GM10266 (cell line): ENCODE measurements at regions not wholly inside any gene's neighbourhood (a gene's known extent, or its start where the extent isn't known, plus 50 kb on each side); places are given as distances from the start of the nearest gene placed in this dataset.

Experiments used
- DNase-seq: peaks from one replicate; pipeline ENCODE4 v3.0.0; 2012; ENCODE audit errors: extremely low spot score
- TF ChIP-seq, protein P1 (sequence below): IDR thresholded peaks from 2 replicates; pipeline ENCODE4 v1.5.1; 2012; ENCODE audit warnings: mild to moderate bottlenecking, low read depth; ENCODE audit not compliant: control insufficient read depth, insufficient read depth; ENCODE audit errors: missing control alignments

GRCh38 chr9:35540315-35540714, 50.4 kb downstream of the RUSC2 start:
- TF ChIP-seq, protein P1, sequence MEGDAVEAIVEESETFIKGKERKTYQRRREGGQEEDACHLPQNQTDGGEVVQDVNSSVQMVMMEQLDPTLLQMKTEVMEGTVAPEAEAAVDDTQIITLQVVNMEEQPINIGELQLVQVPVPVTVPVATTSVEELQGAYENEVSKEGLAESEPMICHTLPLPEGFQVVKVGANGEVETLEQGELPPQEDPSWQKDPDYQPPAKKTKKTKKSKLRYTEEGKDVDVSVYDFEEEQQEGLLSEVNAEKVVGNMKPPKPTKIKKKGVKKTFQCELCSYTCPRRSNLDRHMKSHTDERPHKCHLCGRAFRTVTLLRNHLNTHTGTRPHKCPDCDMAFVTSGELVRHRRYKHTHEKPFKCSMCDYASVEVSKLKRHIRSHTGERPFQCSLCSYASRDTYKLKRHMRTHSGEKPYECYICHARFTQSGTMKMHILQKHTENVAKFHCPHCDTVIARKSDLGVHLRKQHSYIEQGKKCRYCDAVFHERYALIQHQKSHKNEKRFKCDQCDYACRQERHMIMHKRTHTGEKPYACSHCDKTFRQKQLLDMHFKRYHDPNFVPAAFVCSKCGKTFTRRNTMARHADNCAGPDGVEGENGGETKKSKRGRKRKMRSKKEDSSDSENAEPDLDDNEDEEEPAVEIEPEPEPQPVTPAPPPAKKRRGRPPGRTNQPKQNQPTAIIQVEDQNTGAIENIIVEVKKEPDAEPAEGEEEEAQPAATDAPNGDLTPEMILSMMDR = no peak
- no peak for DNase-seq

- TF ChIP-seq, protein P1 = no peak
- no peak for DNase-seq
Observed at GRCh38 chr9:35546853-35547252, 56.9 kb downstream of the RUSC2 start.

- DNase-seq = no peak
- TF ChIP-seq, protein P1 = no peak
Observed at GRCh38 chr9:35547889-35548418, 57.1 kb upstream of the TESK1 start.

DNA sequence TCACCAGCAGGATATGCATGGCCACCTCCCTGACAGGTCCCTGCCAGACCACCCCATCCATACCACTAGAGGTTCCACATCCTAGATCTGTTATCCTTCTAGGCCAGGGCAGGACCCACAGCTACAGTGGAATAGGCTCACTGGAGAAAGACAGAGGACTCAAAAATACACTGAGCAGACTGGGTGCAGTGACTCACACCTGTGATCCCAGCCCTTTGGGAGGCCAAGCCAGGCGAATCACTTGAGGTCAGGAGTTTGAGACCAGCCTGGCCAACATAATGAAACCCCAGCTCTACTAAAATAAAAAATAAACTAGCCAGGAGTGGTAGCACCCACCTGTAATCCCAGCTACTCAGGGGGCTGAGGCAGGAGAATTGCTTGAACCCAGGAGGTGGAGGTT, 56.5 kb upstream of the TESK1 start:
- no peak for DNase-seq
- TF ChIP-seq, protein P1 = no peak

DNA sequence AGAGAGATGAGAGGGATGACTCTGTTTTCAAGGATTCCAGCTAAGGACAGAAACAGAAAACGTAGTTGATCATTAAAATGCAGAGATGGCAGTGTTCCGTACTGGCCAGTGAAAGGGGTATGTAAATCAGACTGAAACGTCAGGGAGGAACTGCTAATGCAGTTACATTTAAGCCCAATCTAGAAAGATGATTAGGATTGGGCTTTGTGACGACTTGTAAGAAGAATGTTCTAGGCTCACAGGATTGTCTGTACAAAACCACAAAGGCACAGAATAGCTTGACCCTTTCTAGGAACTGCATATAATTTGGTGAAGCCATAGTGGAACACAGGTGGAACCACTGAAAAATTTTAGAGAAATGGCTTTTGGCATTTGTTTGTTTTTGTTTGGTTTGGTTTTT, 55.6 kb upstream of the TESK1 start:
- DNase-seq = no peak
- TF ChIP-seq, protein P1 = no peak

GRCh38 chr9:35552376-35552775, 52.7 kb upstream of the TESK1 start:
- DNase-seq = no peak
- TF ChIP-seq, protein P1 = no peak

DNA sequence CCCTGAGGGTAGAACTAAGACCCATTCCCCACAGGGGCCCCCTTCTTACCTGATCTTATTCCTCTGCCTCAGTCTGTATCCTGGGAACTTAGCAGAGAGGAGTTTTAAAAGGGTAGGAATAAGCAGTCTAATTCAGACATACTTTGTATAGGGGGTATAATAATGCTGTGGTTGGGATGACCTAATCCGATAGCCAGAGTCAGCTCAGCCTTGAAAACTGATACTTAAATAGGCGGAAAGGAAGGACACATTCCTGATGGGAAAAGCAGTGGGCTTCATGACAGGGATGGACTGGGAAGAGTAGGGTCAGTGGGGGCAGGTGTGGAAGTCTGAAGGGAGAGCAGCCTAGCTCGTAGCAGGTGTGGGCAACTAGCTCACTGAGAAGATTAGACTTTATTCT, 52.2 kb upstream of the TESK1 start:
- TF ChIP-seq, protein P1 = no peak
- DNase-seq = no peak
